Colonic mucosa (tissue), 4 donors: ENCODE measurements at regions not wholly inside any gene's neighbourhood (a gene's known extent, or its start where the extent isn't known, plus 50 kb on each side); places are given as distances from the start of the nearest gene placed in this dataset.

Experiments
- DNase-seq: peaks from one replicate; pipeline ENCODE4 v3.0.0-alpha.2; 2020
- H3K27ac ChIP-seq: fragments of 200-600 bp; one replicate; pipeline ENCODE4 v1.8.0; 2021
- H3K27me3 ChIP-seq: fragments of 200-600 bp; one replicate; pipeline ENCODE4 v1.8.0; 2021
- H3K36me3 ChIP-seq: fragments of 200-600 bp; one replicate; pipeline ENCODE4 v1.8.0; 2021
- H3K4me1 ChIP-seq: fragments of 200-600 bp; one replicate; pipeline ENCODE4 v1.8.0; 2021; ENCODE audit warnings: mild to moderate bottlenecking
- H3K4me3 ChIP-seq: fragments of 200-600 bp; one replicate; pipeline ENCODE4 v1.8.0; 2021
- H3K9ac ChIP-seq, 2 donors: one replicate each; pipeline ENCODE4 v1.7.0; 2013; ENCODE audit warnings: control low read depth in 2 of 2, low read depth in 2 of 2, low read length in 2 of 2
- H3K9me3 ChIP-seq: fragments of 200-600 bp; one replicate; pipeline ENCODE4 v1.8.0; 2021
- intact Hi-C: fragments of 100-400 bp; cut with DNase I; formaldehyde crosslinking; loops from one replicate; pipeline ENCODE4 v1.14.1; 2022
- TF ChIP-seq, protein P1 (sequence below): fragments of 200-600 bp; IDR thresholded peaks from one replicate; pipeline ENCODE4 v1.8.0; 2022; ENCODE audit warnings: antibody characterized with exemption, mild to moderate bottlenecking
- donor health status: healthy.
- donor health status: DM: no; HTN: no; CAD: no.
- donor health status: DM: no; HTN: no; CAD: no.

DNA sequence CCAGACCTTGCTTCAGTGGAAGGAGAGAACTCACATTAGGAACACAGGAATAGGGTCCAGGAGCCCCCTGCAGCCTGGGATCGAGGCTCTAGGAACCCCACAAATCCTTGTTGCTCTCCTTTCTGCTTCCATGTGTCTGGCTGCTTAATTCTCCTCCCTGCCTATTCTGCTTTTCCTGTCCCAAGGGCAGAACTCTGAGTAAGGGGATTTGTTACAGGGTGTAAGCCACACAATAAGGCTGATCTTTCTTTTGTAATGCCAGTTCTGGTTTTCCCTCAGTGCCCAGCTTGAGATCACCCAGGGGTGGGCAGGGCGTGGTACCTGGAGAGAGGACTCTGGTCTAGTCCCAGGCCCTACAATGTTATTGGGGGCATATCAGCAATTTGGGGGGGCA, 119.6 kb upstream of the MGAT5 start:
- DNase-seq: no peak
- TF ChIP-seq, protein P1, sequence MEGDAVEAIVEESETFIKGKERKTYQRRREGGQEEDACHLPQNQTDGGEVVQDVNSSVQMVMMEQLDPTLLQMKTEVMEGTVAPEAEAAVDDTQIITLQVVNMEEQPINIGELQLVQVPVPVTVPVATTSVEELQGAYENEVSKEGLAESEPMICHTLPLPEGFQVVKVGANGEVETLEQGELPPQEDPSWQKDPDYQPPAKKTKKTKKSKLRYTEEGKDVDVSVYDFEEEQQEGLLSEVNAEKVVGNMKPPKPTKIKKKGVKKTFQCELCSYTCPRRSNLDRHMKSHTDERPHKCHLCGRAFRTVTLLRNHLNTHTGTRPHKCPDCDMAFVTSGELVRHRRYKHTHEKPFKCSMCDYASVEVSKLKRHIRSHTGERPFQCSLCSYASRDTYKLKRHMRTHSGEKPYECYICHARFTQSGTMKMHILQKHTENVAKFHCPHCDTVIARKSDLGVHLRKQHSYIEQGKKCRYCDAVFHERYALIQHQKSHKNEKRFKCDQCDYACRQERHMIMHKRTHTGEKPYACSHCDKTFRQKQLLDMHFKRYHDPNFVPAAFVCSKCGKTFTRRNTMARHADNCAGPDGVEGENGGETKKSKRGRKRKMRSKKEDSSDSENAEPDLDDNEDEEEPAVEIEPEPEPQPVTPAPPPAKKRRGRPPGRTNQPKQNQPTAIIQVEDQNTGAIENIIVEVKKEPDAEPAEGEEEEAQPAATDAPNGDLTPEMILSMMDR: no peak
- no peaks in the 10 kb centered on the region for H3K27me3 ChIP-seq
- H3K9ac ChIP-seq: no peak overlapping the region
- H3K36me3 ChIP-seq: no peaks in the 10 kb centered on the region
- intact Hi-C loops: no loop called here
- no peak overlapping the region for H3K27ac ChIP-seq
- peaks cover 13% of the 10 kb centered on the region for H3K4me1 ChIP-seq
- no peaks in the 10 kb centered on the region for H3K9me3 ChIP-seq
- H3K4me3 ChIP-seq: no peak overlapping the region

DNA sequence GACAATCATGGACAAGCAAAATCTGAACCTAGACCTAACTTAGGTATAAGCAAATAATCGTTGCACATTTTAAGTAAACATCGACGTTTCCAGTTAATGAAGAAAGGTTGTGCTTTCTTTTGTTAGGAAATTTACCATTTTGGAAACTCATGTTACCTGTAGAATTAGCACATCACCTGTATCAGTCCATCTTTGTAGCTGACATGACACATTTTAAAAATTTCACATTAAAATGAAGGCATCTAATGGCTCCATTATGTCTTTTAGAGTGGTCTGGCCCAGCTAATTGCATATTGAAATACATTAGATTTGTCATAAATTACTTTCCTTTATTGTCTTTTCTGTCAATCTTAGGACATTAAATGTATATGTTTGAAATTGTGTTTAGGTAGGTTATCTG, 119.0 kb upstream of the MGAT5 start:
- H3K4me3 ChIP-seq: no peak overlapping the region
- no peaks in the 10 kb centered on the region for H3K36me3 ChIP-seq
- H3K27me3 ChIP-seq: no peaks in the 10 kb centered on the region
- H3K9me3 ChIP-seq: no peaks in the 10 kb centered on the region
- no peak overlapping the region for H3K9ac ChIP-seq
- no peak for DNase-seq
- H3K27ac ChIP-seq: no peak overlapping the region
- H3K4me1 ChIP-seq: peaks cover 18% of the 10 kb centered on the region
- TF ChIP-seq, protein P1: no peak
- intact Hi-C loops: no loop called here

DNA sequence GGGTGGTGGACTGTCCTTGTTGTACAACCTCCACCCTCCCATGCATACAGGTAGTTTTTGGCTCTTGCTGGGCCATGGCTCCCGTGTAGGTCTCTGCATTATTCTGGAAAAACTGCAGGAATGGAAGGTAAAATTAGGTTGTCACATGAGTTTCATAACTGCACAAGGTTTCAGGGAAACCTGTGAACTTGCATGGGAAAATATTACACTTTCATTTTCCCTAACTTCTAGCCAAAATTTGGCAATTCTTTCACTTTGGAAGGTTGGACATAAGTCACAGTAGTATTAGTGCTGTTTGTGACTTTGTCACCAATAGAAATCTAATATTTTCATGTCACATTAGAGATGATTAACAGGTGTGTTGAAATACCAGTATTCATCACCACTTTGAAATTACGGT, 118.1 kb upstream of the MGAT5 start:
- intact Hi-C loops: no loop called here
- TF ChIP-seq, protein P1: no peak
- no peaks in the 10 kb centered on the region for H3K36me3 ChIP-seq
- no peak overlapping the region for H3K27ac ChIP-seq
- no peaks in the 10 kb centered on the region for H3K9me3 ChIP-seq
- peaks cover 19% of the 10 kb centered on the region for H3K4me1 ChIP-seq
- no peaks in the 10 kb centered on the region for H3K27me3 ChIP-seq
- no peak for DNase-seq
- H3K9ac ChIP-seq: no peak overlapping the region
- no peak overlapping the region for H3K4me3 ChIP-seq

DNA sequence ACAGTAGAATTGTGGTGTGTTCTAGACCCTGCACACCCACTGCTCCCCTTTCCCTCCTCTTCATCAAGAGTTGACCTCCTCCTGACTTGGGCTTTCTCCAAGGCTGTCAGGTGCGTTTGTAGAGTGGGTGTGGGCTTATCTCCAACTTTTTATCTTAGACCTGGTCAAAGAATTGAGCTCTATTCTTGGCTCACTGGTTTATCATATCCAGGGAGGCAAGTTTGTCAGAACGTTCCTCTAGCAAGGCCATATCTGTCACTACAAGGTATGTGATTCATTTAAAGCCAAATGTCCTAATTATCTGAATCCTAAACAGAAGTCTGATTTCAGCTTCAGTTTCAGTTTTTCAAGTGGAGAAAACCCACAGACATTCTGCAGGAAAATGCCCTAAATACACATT, 117.1 kb upstream of the MGAT5 start:
- peak; percentile 42 for DNase-seq
- intact Hi-C loops: no loop called here
- no peak overlapping the region for H3K9ac ChIP-seq
- H3K4me1 ChIP-seq: peaks cover 22% of the 10 kb centered on the region
- H3K27me3 ChIP-seq: no peaks in the 10 kb centered on the region
- TF ChIP-seq, protein P1: no peak
- no peaks in the 10 kb centered on the region for H3K9me3 ChIP-seq
- H3K36me3 ChIP-seq: no peaks in the 10 kb centered on the region
- H3K27ac ChIP-seq: peak overlapping the region; percentile 57
- H3K4me3 ChIP-seq: no peak overlapping the region

DNA sequence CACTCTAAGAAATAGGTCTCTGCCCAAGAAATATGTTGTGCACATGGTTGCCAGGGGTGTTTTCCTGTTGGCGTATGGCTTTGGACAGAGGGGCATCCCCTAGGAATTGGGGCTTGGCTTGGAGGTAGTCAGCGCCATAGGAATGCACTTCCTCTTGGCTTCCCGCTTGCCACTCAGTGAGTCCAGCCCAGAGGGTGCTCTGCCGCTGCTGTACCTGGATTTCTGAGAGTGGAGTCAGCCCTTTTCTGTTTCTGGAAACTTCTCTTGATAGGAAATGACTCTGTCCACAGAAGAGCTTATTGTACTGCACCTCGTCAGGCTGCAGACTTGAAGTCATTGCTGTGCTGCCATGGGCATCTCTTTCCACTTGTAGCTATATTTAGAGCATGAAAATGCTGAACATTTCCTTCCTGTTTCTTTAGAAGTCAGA, 116.7 kb upstream of the MGAT5 start:
- no peak overlapping the region for H3K4me3 ChIP-seq
- H3K27ac ChIP-seq: peak overlapping the region; percentile 57
- TF ChIP-seq, protein P1: no peak
- no peak overlapping the region for H3K9ac ChIP-seq
- H3K9me3 ChIP-seq: no peaks in the 10 kb centered on the region
- DNase-seq: no peak
- H3K4me1 ChIP-seq: peaks cover 22% of the 10 kb centered on the region
- intact Hi-C loops: no loop called here
- no peaks in the 10 kb centered on the region for H3K27me3 ChIP-seq
- no peaks in the 10 kb centered on the region for H3K36me3 ChIP-seq

DNA sequence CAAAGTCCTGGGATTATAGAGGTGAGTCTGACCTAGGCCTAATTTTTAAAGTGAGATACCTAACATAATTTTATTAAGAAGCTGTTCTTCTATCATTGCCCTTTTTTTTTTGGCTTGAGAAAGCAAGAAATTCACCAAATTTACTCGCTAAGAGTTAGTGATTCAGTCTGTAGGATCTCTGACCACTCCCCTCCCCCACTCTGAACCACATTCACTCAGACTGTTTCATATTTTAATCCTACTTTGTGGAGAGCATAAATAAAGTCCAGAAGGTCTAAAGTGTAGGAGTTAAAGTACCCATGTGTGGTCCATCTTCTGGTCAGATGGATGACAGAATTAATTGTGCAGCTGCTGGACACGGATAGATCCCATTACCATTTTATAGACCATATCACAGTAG, 115.8 kb upstream of the MGAT5 start:
- Histone ChIP-seq H3K9ac (no peak overlapping the region), H3K9me3 (no peaks in the 10 kb centered on the region), H3K27me3 (no peaks in the 10 kb centered on the region), H3K4me3 (no peak overlapping the region), H3K4me1 (peaks cover 25% of the 10 kb centered on the region), H3K27ac (no peak overlapping the region), H3K36me3 (no peaks in the 10 kb centered on the region)
- intact Hi-C loops: no loop called here
- no peak for DNase-seq
- TF ChIP-seq, protein P1: no peak
